ENCODE measurements at regions not wholly inside any gene's neighbourhood (a gene's known extent, or its start where the extent isn't known, plus 50 kb on each side); places are given as distances from the start of the nearest gene placed in this dataset.

DNA sequence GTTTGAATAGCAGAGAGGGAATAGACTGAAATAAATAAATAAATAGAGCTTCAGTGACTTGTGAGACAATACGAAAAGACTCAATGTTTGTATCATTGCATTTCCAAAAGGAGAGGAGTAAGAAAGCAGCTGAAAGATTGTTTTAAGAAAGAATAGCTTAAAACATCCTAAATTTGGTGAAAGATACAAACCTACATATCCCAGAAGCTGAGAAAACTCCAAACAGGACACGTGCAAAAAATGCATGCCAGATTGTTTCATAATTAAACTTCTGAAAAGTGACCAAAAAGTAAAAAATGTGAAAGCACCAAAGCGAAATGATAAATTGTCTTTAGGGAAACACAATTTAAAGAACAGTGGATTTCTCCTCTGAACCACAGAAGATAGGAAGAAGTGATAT, 711.0 kb downstream of the AACS start:
- DNase-seq (ENCODE audit: low read depth): no peak
- H3K4me3 ChIP-seq (ENCODE audit: low read length): no peak overlapping the region
- no peak for TF ChIP-seq CTCF (conservative IDR thresholded peaks at IDR 0.05; ENCODE audit: low read length)

- no peak overlapping the region for H3K4me3 ChIP-seq (ENCODE audit: low read length)
- no peak for TF ChIP-seq CTCF (conservative IDR thresholded peaks at IDR 0.05; ENCODE audit: low read length)
- no peak for DNase-seq (ENCODE audit: low read depth)
Observed at GRCh38 chr12:125786143-125786542, 720.9 kb downstream of the AACS start.

- TF ChIP-seq CTCF (conservative IDR thresholded peaks at IDR 0.05; ENCODE audit: low read length): no peak
- DNase-seq (ENCODE audit: low read depth): no peak
- no peak overlapping the region for H3K4me3 ChIP-seq (ENCODE audit: low read length)
Observed at GRCh38 chr12:125794401-125794800, 729.2 kb downstream of the AACS start.

- no peak for DNase-seq (ENCODE audit: low read depth)
- no peak overlapping the region for H3K4me3 ChIP-seq (ENCODE audit: low read length)
- TF ChIP-seq CTCF (conservative IDR thresholded peaks at IDR 0.05; ENCODE audit: low read length): no peak
Observed at GRCh38 chr12:125797421-125798175, 732.4 kb downstream of the AACS start.

- H3K4me3 ChIP-seq (ENCODE audit: low read length): no peak overlapping the region
- no peak for TF ChIP-seq CTCF (conservative IDR thresholded peaks at IDR 0.05; ENCODE audit: low read length)
- DNase-seq (ENCODE audit: low read depth): no peak
Observed at GRCh38 chr12:125804660-125805059, 739.4 kb downstream of the AACS start.

DNA sequence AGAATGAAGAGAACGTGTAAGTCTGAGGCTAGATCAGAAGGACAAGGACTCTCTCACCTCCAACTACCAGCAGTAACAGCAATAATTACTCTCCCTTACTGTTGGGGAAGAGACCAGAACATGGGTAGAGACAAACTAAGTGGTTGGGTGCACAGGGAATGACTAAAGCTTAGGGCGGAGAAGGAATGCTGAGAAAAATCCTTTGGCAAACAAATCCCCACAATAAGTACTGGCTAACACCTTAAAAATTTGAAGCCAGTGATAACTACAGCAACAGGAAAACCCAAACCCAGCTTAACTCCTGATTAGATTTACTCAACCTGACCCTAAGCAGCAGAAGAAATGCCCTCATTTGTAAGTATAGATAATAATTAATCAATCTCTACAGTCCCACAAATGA, 759.0 kb downstream of the AACS start:
- no peak overlapping the region for H3K4me3 ChIP-seq (ENCODE audit: low read length)

More for the DNA sequence above, 759.0 kb downstream of the AACS start:
- TF ChIP-seq CTCF (conservative IDR thresholded peaks at IDR 0.05; ENCODE audit: low read length): no peak
- no peak for DNase-seq (ENCODE audit: low read depth)

Measured in AG10803 (cell line).